HEK293 (cell line): ENCODE measurements at regions not wholly inside any gene's neighbourhood (a gene's known extent, or its start where the extent isn't known, plus 50 kb on each side); places are given as distances from the start of the nearest gene placed in this dataset.

Experiments
- CTCF ChIP-seq: fragments of 450-650 bp; formaldehyde crosslinking; IDR thresholded peaks from 2 replicates; pipeline ENCODE4 v1.5.1; 2016; ENCODE audit warnings: missing biosample characterization, missing genetic modification characterization
- RBAK ChIP-seq: fragments of 450-650 bp; formaldehyde crosslinking; IDR thresholded peaks from 2 replicates; pipeline ENCODE4 v1.5.1; 2016; ENCODE audit warnings: missing biosample characterization, missing genetic modification characterization
- SP2 ChIP-seq: fragments of 450-650 bp; formaldehyde crosslinking; IDR thresholded peaks from 2 replicates; pipeline ENCODE4 v1.5.1; 2016; ENCODE audit warnings: missing biosample characterization, missing genetic modification characterization
- TRIM28 ChIP-seq: IDR thresholded peaks from 2 replicates; pipeline ENCODE4 v1.6.1; 2011; ENCODE audit warnings: low read length, control low read depth, borderline replicate concordance
- YY1 ChIP-seq: fragments of 450-650 bp; formaldehyde crosslinking; IDR thresholded peaks from 2 replicates; pipeline ENCODE4 v1.5.1; 2018; ENCODE audit warnings: missing biosample characterization, missing genetic modification characterization
- ZBTB20 ChIP-seq: fragments of 450-650 bp; formaldehyde crosslinking; IDR thresholded peaks from 2 replicates; pipeline ENCODE4 v1.5.1; 2016; ENCODE audit warnings: missing biosample characterization, missing genetic modification characterization
- ZBTB7A ChIP-seq: fragments of 450-650 bp; formaldehyde crosslinking; IDR thresholded peaks from 2 replicates; pipeline ENCODE4 v1.5.1; 2016; ENCODE audit warnings: low read depth, missing biosample characterization, missing genetic modification characterization
- ZFP3 ChIP-seq: fragments of 450-650 bp; formaldehyde crosslinking; IDR thresholded peaks from 2 replicates; pipeline ENCODE4 v1.5.1; 2016; ENCODE audit warnings: low read depth, missing biosample characterization, missing genetic modification characterization
- ZNF335 ChIP-seq: fragments of 450-650 bp; formaldehyde crosslinking; conservative IDR thresholded peaks from 2 replicates; pipeline ENCODE4 v1.5.1; 2016; ENCODE audit warnings: missing biosample characterization, missing genetic modification characterization
- ZNF362 ChIP-seq: fragments of 450-650 bp; formaldehyde crosslinking; IDR thresholded peaks from 2 replicates; pipeline ENCODE4 v1.5.1; 2016; ENCODE audit warnings: missing biosample characterization, missing genetic modification characterization
- ZNF777 ChIP-seq: fragments of 450-650 bp; formaldehyde crosslinking; IDR thresholded peaks from 2 replicates; pipeline ENCODE4 v1.5.1; 2017; ENCODE audit warnings: missing biosample characterization, missing genetic modification characterization, borderline replicate concordance
- TF ChIP-seq, protein P1 (sequence below): sonication (generic); formaldehyde crosslinking; IDR thresholded peaks from 2 replicates; pipeline ENCODE4 v1.8.1; 2022; ENCODE audit warnings: mild to moderate bottlenecking, moderate library complexity, missing genetic modification reagents

- TF ChIP-seq CTCF (no peak), YY1 (tag by site-specific recombination) (no peak), TRIM28 (no peak), ZBTB20 (tag by site-specific recombination) (no peak), ZBTB7A (tag by site-specific recombination) (no peak), ZNF362 (tag by site-specific recombination) (no peak), ZFP3 (tag by site-specific recombination) (no peak), ZNF777 (tag by site-specific recombination) (no peak), SP2 (tag by site-specific recombination) (no peak), RBAK (no peak), ZNF335 (tag by site-specific recombination) (no peak)
- TF ChIP-seq, protein P1, sequence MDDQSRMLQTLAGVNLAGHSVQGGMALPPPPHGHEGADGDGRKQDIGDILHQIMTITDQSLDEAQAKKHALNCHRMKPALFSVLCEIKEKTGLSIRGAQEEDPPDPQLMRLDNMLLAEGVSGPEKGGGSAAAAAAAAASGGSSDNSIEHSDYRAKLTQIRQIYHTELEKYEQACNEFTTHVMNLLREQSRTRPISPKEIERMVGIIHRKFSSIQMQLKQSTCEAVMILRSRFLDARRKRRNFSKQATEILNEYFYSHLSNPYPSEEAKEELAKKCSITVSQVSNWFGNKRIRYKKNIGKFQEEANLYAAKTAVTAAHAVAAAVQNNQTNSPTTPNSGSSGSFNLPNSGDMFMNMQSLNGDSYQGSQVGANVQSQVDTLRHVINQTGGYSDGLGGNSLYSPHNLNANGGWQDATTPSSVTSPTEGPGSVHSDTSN (CRISPR knock-in tag), result no peak
Measured at GRCh38 chr5:87784879-87785495, 372.3 kb upstream of the CCNH start.
